Naive thymus-derived CD4-positive, alpha-beta T cell (primary cell): ENCODE measurements at regions not wholly inside any gene's neighbourhood (a gene's known extent, or its start where the extent isn't known, plus 50 kb on each side); places are given as distances from the start of the nearest gene placed in this dataset.

Source experiments
- ATAC-seq: fragments of 150-1000 bp; cut with Tn5 transposase; 2 replicates; pipeline ENCODE4 v1.10.0; 2021; ENCODE audit warnings: mild to moderate bottlenecking, moderate library complexity
- CTCF ChIA-PET: fragments of 350-600 bp; sonication (Branson Sonifier 250); formaldehyde crosslinking; loops from one replicate; lab custom pipeline; 2021; ENCODE audit warnings: antibody characterized with exemption; lab: Charles Lee
- POLR2A ChIA-PET: fragments of 350-600 bp; sonication (Branson Sonifier 250); formaldehyde crosslinking; loops from one replicate; lab custom pipeline; 2021; ENCODE audit warnings: antibody characterized with exemption, inconsistent platforms; lab: Charles Lee
- DNase-seq, 9 donors: peaks; one replicate each; pipeline versions ENCODE4 v3.0.0 to v3.0.0-alpha.2; 2020 to 2022; ENCODE audit warnings: mixed read lengths in 1 of 9
- H3K27ac ChIP-seq: one replicate; pipeline ENCODE4 v1.7.0; 2013; ENCODE audit warnings: mild to moderate bottlenecking, low read depth, low read length, moderate library complexity
- H3K27me3 ChIP-seq, 2 donors: one replicate each; pipeline ENCODE4 v1.7.0; 2013; ENCODE audit warnings: low read length in 2 of 2, mild to moderate bottlenecking in 2 of 2, moderate library complexity in 2 of 2; ENCODE audit not compliant: control insufficient read depth in 2 of 2, insufficient read depth in 2 of 2
- H3K36me3 ChIP-seq, 3 experiments: 1 replicate in 2 of 3; 2 replicates in 1 of 3; pipeline ENCODE4 v1.7.0; 2013; ENCODE audit warnings: low read length in 3 of 3, mild to moderate bottlenecking in 3 of 3, moderate library complexity in 1 of 3; ENCODE audit not compliant: insufficient read depth in 3 of 3, control insufficient read depth in 2 of 3
- H3K4me1 ChIP-seq, 2 donors: one replicate each; pipeline ENCODE4 v1.7.0; 2013; ENCODE audit warnings: low read length in 2 of 2, mild to moderate bottlenecking in 2 of 2, moderate library complexity in 1 of 2; ENCODE audit not compliant: control insufficient read depth in 2 of 2, insufficient read depth in 2 of 2
- H3K4me3 ChIP-seq: 2 replicates; pipeline ENCODE4 v1.7.0; 2013; ENCODE audit warnings: mild to moderate bottlenecking, low read length
- H3K9me3 ChIP-seq, 3 experiments: 1 replicate in 2 of 3; 2 replicates in 1 of 3; pipeline ENCODE4 v1.7.0; 2013; ENCODE audit warnings: low read length in 3 of 3; ENCODE audit not compliant: control insufficient read depth in 2 of 3
- H3K27ac Mint-ChIP-seq, 9 donors: one replicate each; pipeline ENCODE4 v1.8.0; 2020 to 2022; ENCODE audit warnings: mixed read lengths in 9 of 9, mild to moderate bottlenecking in 8 of 9, moderate library complexity in 5 of 9, inconsistent platforms in 2 of 9
- H3K27me3 Mint-ChIP-seq, 5 donors: one replicate each; pipeline ENCODE4 v1.8.0; 2021 to 2022; ENCODE audit warnings: mixed read lengths in 5 of 5, mild to moderate bottlenecking in 1 of 5
- H3K36me3 Mint-ChIP-seq, 5 donors: one replicate each; pipeline ENCODE4 v1.8.0; 2020 to 2022; ENCODE audit warnings: mixed read lengths in 5 of 5, mild to moderate bottlenecking in 3 of 5, inconsistent platforms in 1 of 5
- H3K4me1 Mint-ChIP-seq, 7 donors: one replicate each; pipeline ENCODE4 v1.8.0; 2020 to 2022; ENCODE audit warnings: mixed read lengths in 7 of 7, mild to moderate bottlenecking in 3 of 7, inconsistent platforms in 1 of 7
- H3K4me3 Mint-ChIP-seq, 10 donors: one replicate each; pipeline ENCODE4 v1.8.0; 2020 to 2022; ENCODE audit warnings: mild to moderate bottlenecking in 10 of 10, mixed read lengths in 10 of 10, moderate library complexity in 6 of 10, inconsistent platforms in 2 of 10
- H3K9me3 Mint-ChIP-seq, 11 donors: one replicate each; pipeline ENCODE4 v1.8.0; 2020 to 2022; ENCODE audit warnings: mixed read lengths in 11 of 11, mild to moderate bottlenecking in 4 of 11, inconsistent platforms in 1 of 11, moderate library complexity in 1 of 11
- intact Hi-C, 2 donors: fragments of 100-400 bp; cut with micrococcal nuclease; formaldehyde crosslinking; loops; one replicate each; pipeline ENCODE4 v1.15.1; 2023

- no peak for DNase-seq
- no peak for ATAC-seq
- H3K4me1 ChIP-seq, result no peaks in the 10 kb centered on the region
- peak overlapping the region in 1 of 9 donors; percentile 4 for H3K27ac Mint-ChIP-seq
- H3K36me3 ChIP-seq, result no peaks in the 10 kb centered on the region
- no peak overlapping the region for H3K4me3 Mint-ChIP-seq
- no peaks in the 10 kb centered on the region for H3K27me3 ChIP-seq
- peaks cover 0 to 7% (median 0%) of the 10 kb centered on the region in 5 donors for H3K27me3 Mint-ChIP-seq
- CTCF ChIA-PET, result interaction anchor here (0.5 kb wide), 1 partner anchor 991 kb away, joined by 4 read pairs; no protein-coding TSS in a partner anchor
- H3K4me1 Mint-ChIP-seq, result no peaks in the 10 kb centered on the region
- no peak overlapping the region for H3K4me3 ChIP-seq
- POLR2A ChIA-PET, result no interaction called here
- peaks cover 0 to 18% (median 0%) of the 10 kb centered on the region in 5 donors for H3K36me3 Mint-ChIP-seq
- intact Hi-C loops, result no loop called here
- peaks cover 0 to 5% (median 0%) of the 10 kb centered on the region in 11 donors for H3K9me3 Mint-ChIP-seq
- H3K27ac ChIP-seq, result no peak overlapping the region
- H3K9me3 ChIP-seq, result no peaks in the 10 kb centered on the region
These were observed 68.6 kb upstream of the RGL1 start for GRCh38 chr1:183736343-183736742.

GRCh38 chr1:183735069-183735860 is 69.7 kb upstream of the RGL1 start:
- Mint-ChIP-seq H3K27me3 (peaks cover 0 to 7% (median 0%) of the 10 kb centered on the region in 5 donors), H3K9me3 (no peaks in the 10 kb centered on the region), H3K4me3 (no peak overlapping the region), H3K4me1 (peaks cover 0 to 4% (median 0%) of the 10 kb centered on the region in 7 donors), H3K36me3 (peaks cover 0 to 11% (median 0%) of the 10 kb centered on the region in 5 donors), H3K27ac (no peak overlapping the region)
- no peak overlapping the region for H3K4me3 ChIP-seq
- POLR2A ChIA-PET, result no interaction called here
- intact Hi-C loops, result no loop called here
- H3K27me3 ChIP-seq, result no peaks in the 10 kb centered on the region
- DNase-seq (no peak), ATAC-seq (no peak)
- H3K36me3 ChIP-seq, result no peaks in the 10 kb centered on the region
- no peaks in the 10 kb centered on the region for H3K9me3 ChIP-seq
- H3K27ac ChIP-seq, result no peak overlapping the region
- CTCF ChIA-PET, result no interaction called here
- no peaks in the 10 kb centered on the region for H3K4me1 ChIP-seq

- Mint-ChIP-seq H3K4me1 (peaks cover 0 to 4% (median 0%) of the 10 kb centered on the region in 7 donors), H3K27ac (no peak overlapping the region), H3K9me3 (no peaks in the 10 kb centered on the region), H3K27me3 (peaks cover 0 to 7% (median 0%) of the 10 kb centered on the region in 5 donors), H3K4me3 (no peak overlapping the region), H3K36me3 (peaks cover 0 to 11% (median 0%) of the 10 kb centered on the region in 5 donors)
- Histone ChIP-seq H3K9me3 (no peaks in the 10 kb centered on the region), H3K36me3 (no peaks in the 10 kb centered on the region), H3K4me1 (no peaks in the 10 kb centered on the region), H3K27me3 (no peaks in the 10 kb centered on the region), H3K27ac (no peak overlapping the region), H3K4me3 (no peak overlapping the region)
- ATAC-seq (no peak), DNase-seq (no peak)
- CTCF ChIA-PET, result no interaction called here
- POLR2A ChIA-PET, result no interaction called here
- intact Hi-C loops, result no loop called here
These were observed 70.3 kb upstream of the RGL1 start for GRCh38 chr1:183734543-183735036.

GRCh38 chr1:183733715-183734114 is 71.2 kb upstream of the RGL1 start:
- no peak overlapping the region for H3K27ac ChIP-seq
- no peaks in the 10 kb centered on the region for H3K36me3 ChIP-seq
- H3K36me3 Mint-ChIP-seq, result peaks cover 0 to 11% (median 0%) of the 10 kb centered on the region in 5 donors
- no peak overlapping the region for H3K4me3 Mint-ChIP-seq
- ChIA-PET POLR2A (no interaction called here), CTCF (no interaction called here)
- H3K27ac Mint-ChIP-seq, result no peak overlapping the region
- H3K27me3 ChIP-seq, result no peaks in the 10 kb centered on the region
- no peak overlapping the region for H3K4me3 ChIP-seq
- H3K9me3 ChIP-seq, result no peaks in the 10 kb centered on the region
- ATAC-seq (no peak), DNase-seq (no peak)
- intact Hi-C loops, result no loop called here
- H3K9me3 Mint-ChIP-seq, result no peaks in the 10 kb centered on the region
- H3K27me3 Mint-ChIP-seq, result peaks cover 0 to 7% (median 0%) of the 10 kb centered on the region in 5 donors
- no peaks in the 10 kb centered on the region for H3K4me1 ChIP-seq
- peaks cover 0 to 4% (median 0%) of the 10 kb centered on the region in 7 donors for H3K4me1 Mint-ChIP-seq

- no peak overlapping the region for H3K27ac ChIP-seq
- DNase-seq (no peak), ATAC-seq (no peak)
- H3K27me3 Mint-ChIP-seq, result peaks cover 0 to 7% (median 0%) of the 10 kb centered on the region in 5 donors
- no peak overlapping the region for H3K27ac Mint-ChIP-seq
- ChIA-PET POLR2A (no interaction called here), CTCF (no interaction called here)
- no peaks in the 10 kb centered on the region for H3K4me1 ChIP-seq
- H3K9me3 Mint-ChIP-seq, result peaks cover 0 to 3% (median 0%) of the 10 kb centered on the region in 11 donors
- intact Hi-C loops, result no loop called here
- H3K36me3 Mint-ChIP-seq, result peaks cover 0 to 11% (median 3%) of the 10 kb centered on the region in 5 donors
- H3K4me3 ChIP-seq, result no peak overlapping the region
- peaks cover 0 to 4% (median 0%) of the 10 kb centered on the region in 7 donors for H3K4me1 Mint-ChIP-seq
- no peaks in the 10 kb centered on the region for H3K9me3 ChIP-seq
- H3K4me3 Mint-ChIP-seq, result no peak overlapping the region
- H3K36me3 ChIP-seq, result no peaks in the 10 kb centered on the region
- H3K27me3 ChIP-seq, result no peaks in the 10 kb centered on the region
These were observed 72.6 kb upstream of the RGL1 start for GRCh38 chr1:183732236-183732880.

- Mint-ChIP-seq H3K9me3 (peaks cover 0 to 5% (median 0%) of the 10 kb centered on the region in 11 donors), H3K27ac (no peak overlapping the region), H3K36me3 (peaks cover 0 to 11% (median 5%) of the 10 kb centered on the region in 5 donors), H3K4me3 (no peak overlapping the region), H3K4me1 (peaks cover 0 to 4% (median 0%) of the 10 kb centered on the region in 7 donors), H3K27me3 (peaks cover 0 to 6% (median 0%) of the 10 kb centered on the region in 5 donors)
- CTCF ChIA-PET, result no interaction called here
- POLR2A ChIA-PET, result no interaction called here
- intact Hi-C loops, result no loop called here
- ATAC-seq, result no peak
- no peak for DNase-seq
- H3K4me1 ChIP-seq, result no peaks in the 10 kb centered on the region
- H3K27me3 ChIP-seq, result no peaks in the 10 kb centered on the region
- H3K36me3 ChIP-seq, result no peaks in the 10 kb centered on the region
- no peak overlapping the region for H3K27ac ChIP-seq
- no peaks in the 10 kb centered on the region for H3K9me3 ChIP-seq
- no peak overlapping the region for H3K4me3 ChIP-seq
These were observed 73.9 kb upstream of the RGL1 start for GRCh38 chr1:183730886-183731573.
